ENCODE measurements at regions not wholly inside any gene's neighbourhood (a gene's known extent, or its start where the extent isn't known, plus 50 kb on each side); places are given as distances from the start of the nearest gene placed in this dataset.

DNA sequence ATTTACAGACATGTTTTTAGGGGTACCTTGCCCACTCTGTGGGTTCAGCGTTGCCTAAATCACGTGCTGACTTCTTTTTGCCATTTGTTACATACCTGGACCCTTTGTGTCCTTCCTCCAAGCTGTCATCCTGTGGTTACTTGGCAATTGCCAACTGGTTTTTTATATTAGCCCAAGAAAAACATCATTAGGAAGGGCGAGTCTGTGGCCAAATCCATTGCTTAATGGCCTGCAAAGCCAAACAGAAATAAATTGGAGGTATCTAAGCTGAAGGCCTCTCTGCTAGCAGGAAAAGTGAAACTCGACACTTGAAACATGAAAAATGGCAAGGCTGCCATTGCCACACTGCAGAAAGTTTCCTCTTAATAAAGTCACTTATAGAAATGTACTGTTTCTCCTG, 190.4 kb downstream of the NUAK1 start:
- TF ChIP-seq, protein P1, sequence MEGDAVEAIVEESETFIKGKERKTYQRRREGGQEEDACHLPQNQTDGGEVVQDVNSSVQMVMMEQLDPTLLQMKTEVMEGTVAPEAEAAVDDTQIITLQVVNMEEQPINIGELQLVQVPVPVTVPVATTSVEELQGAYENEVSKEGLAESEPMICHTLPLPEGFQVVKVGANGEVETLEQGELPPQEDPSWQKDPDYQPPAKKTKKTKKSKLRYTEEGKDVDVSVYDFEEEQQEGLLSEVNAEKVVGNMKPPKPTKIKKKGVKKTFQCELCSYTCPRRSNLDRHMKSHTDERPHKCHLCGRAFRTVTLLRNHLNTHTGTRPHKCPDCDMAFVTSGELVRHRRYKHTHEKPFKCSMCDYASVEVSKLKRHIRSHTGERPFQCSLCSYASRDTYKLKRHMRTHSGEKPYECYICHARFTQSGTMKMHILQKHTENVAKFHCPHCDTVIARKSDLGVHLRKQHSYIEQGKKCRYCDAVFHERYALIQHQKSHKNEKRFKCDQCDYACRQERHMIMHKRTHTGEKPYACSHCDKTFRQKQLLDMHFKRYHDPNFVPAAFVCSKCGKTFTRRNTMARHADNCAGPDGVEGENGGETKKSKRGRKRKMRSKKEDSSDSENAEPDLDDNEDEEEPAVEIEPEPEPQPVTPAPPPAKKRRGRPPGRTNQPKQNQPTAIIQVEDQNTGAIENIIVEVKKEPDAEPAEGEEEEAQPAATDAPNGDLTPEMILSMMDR (IDR thresholded peaks at IDR 0.05; ENCODE audit: low read depth, low read length): no peak
- no peaks in the 10 kb centered on the region for H3K27me3 ChIP-seq
- H3K4me3 ChIP-seq (ENCODE audit: low read depth, low read length): no peak overlapping the region
- no peak for DNase-seq
- H3K9me3 ChIP-seq: no peaks in the 10 kb centered on the region
- H3K36me3 ChIP-seq: no peaks in the 10 kb centered on the region
- no peaks in the 10 kb centered on the region for H3K4me1 ChIP-seq

DNA sequence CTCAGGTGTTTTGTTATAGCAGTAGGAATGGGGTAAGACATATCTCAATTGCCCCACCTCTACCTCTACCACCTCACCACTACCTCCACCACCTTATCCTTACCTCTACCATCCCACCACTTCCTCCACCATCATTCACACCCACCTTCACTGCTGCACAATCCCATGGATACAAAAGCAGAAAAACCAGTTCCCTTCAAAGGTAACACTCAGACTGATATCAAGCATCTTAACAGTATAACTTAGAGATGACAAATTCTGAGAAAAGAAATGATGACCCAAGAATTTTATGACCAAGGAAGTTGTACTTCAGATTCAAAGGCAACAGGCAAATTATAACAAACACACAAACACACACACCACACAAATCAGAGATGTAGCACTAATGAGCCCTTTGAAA, 189.4 kb downstream of the NUAK1 start:
- DNase-seq: no peak
- Histone ChIP-seq H3K9me3 (no peaks in the 10 kb centered on the region), H3K27me3 (no peaks in the 10 kb centered on the region), H3K4me3 (ENCODE audit: low read depth, low read length) (no peak overlapping the region), H3K36me3 (no peaks in the 10 kb centered on the region), H3K4me1 (no peaks in the 10 kb centered on the region)
- TF ChIP-seq, protein P1 (IDR thresholded peaks at IDR 0.05; ENCODE audit: low read depth, low read length): no peak

DNA sequence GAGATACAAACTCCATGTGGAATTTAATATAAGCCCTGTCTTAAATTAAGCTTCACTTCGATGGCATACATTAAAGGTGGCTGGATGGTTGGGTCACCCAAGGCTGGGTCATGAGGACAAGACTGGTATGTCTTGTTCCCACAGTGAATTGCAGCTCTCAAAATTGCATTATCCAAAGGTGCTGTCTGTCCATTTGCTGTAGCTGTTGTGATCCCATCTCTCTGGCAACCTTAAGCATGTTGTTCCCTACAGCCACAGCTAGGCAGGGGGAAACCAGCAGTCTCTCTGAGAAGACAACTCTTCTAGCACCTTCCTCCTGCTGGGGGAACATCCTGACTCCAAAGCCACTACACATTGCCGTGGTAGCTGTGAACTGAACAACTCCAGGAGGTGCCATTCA, 187.0 kb downstream of the NUAK1 start:
- no peaks in the 10 kb centered on the region for H3K4me1 ChIP-seq
- H3K9me3 ChIP-seq: no peaks in the 10 kb centered on the region
- TF ChIP-seq, protein P1 (IDR thresholded peaks at IDR 0.05; ENCODE audit: low read depth, low read length): no peak
- no peak for DNase-seq
- H3K36me3 ChIP-seq: no peaks in the 10 kb centered on the region
- no peak overlapping the region for H3K4me3 ChIP-seq (ENCODE audit: low read depth, low read length)
- H3K27me3 ChIP-seq: no peaks in the 10 kb centered on the region

DNA sequence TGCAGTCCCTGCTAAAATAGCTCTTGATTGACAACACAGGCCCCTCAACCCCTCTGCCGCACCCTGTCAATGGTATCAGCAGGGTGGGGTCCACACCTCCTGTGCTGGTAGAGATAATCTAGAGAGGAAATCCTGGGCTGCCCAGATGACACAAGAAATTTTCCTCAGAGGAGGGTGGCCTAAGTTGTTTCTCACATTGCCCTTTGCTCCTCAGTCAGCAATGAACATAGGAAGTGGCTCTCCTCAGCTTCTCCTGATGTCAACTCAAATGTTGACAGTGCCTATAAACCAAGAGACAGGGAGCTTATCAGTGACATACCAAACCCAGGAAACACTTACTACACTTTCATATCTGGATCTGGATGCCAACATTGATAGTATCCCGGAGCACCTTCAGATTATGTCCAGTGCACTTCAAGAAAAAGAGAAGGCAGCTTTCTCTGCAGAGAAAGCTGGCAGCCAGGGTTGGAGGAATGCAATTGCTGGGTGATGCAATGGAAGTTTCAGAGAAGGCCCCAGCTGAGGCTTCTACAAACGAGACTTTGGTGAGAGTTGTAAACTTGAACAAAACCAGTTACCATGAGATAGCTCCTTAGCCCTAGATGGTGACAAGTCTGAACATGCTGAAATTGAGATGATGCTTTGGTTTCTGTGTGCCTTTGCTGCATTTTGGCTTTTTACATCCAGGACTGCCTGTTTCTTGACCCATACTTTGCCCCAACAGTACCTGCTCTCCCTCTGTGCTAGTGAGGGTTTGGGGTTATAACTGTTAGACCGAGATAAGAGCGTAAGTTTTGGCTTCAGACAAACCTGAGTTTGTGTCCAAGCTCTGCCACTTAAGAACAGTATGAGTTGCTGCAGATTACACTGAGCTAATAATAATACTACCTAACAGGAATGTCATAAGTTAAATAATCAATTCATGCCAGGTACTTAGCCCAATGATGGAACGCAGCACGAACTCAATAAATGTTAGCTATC, 183.5 kb downstream of the NUAK1 start:
- no peak for DNase-seq
- Histone ChIP-seq H3K9me3 (no peaks in the 10 kb centered on the region), H3K36me3 (no peaks in the 10 kb centered on the region), H3K27me3 (no peaks in the 10 kb centered on the region), H3K4me3 (ENCODE audit: low read depth, low read length) (no peak overlapping the region), H3K4me1 (no peaks in the 10 kb centered on the region)
- TF ChIP-seq, protein P1 (IDR thresholded peaks at IDR 0.05; ENCODE audit: low read depth, low read length): no peak

DNA sequence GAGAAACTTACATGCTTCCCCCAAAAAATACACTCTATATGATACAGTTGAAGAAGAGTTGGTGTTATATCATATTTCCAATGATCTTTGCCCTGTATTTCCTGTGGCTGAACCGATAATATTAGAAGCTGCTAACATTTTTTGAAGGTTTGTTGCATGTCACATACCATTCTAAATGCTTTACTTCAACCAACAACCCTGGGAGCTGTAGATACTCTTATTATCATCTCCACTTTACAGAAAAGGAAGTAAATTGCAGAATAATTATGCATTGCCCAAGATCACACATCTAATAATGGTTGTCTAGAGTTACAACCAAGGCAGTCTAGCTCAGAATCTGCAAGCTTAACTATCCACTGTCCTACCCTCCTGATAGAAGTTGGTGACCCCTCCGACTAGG, 182.8 kb downstream of the NUAK1 start:
- no peaks in the 10 kb centered on the region for H3K9me3 ChIP-seq
- H3K4me3 ChIP-seq (ENCODE audit: low read depth, low read length): no peak overlapping the region
- TF ChIP-seq, protein P1 (IDR thresholded peaks at IDR 0.05; ENCODE audit: low read depth, low read length): no peak
- H3K36me3 ChIP-seq: no peaks in the 10 kb centered on the region
- H3K4me1 ChIP-seq: no peaks in the 10 kb centered on the region
- DNase-seq: no peak
- H3K27me3 ChIP-seq: no peaks in the 10 kb centered on the region

Data from BE2C (cell line).